ENCODE measurements at regions not wholly inside any gene's neighbourhood (a gene's known extent, or its start where the extent isn't known, plus 50 kb on each side); places are given as distances from the start of the nearest gene placed in this dataset.

- TF ChIP-seq POLR2A (IDR thresholded peaks at IDR 0.05) (no peak), CTCF (IDR thresholded peaks at IDR 0.05) (no peak)
These were observed 678.0 kb downstream of the DHX35 start for GRCh38 chr20:39640147-39640546.

Measured in body of pancreas (tissue), 4 donors.